ENCODE measurements at regions not wholly inside any gene's neighbourhood (a gene's known extent, or its start where the extent isn't known, plus 50 kb on each side); places are given as distances from the start of the nearest gene placed in this dataset.

GRCh38 chrX:45781901-45782553 lies 581.4 kb upstream of the DIPK2B start:
- Mint-ChIP-seq H3K36me3 (ENCODE audit: low read depth) (peaks cover 31% of the 10 kb centered on the region), H3K4me1 (ENCODE audit: low read depth) (peaks cover 55% of the 10 kb centered on the region), H3K9me3 (no peaks in the 10 kb centered on the region), H3K4me3 (no peak overlapping the region), H3K27ac (no peak overlapping the region), H3K27me3 (ENCODE audit: low read depth) (no peaks in the 10 kb centered on the region)
- intact Hi-C loops (cut with micrococcal nuclease), result no loop called here
- DNase-seq, result no peak
- CTCF ChIA-PET, result no interaction called here

GRCh38 chrX:45778616-45779015 lies 577.9 kb upstream of the DIPK2B start:
- no peak for DNase-seq
- CTCF ChIA-PET, result no interaction called here
- intact Hi-C loops (cut with micrococcal nuclease), result no loop called here
- peaks cover 71% of the 10 kb centered on the region for H3K4me1 Mint-ChIP-seq (ENCODE audit: low read depth)
- H3K27ac Mint-ChIP-seq, result no peak overlapping the region
- no peaks in the 10 kb centered on the region for H3K9me3 Mint-ChIP-seq
- no peak overlapping the region for H3K4me3 Mint-ChIP-seq
- no peaks in the 10 kb centered on the region for H3K27me3 Mint-ChIP-seq (ENCODE audit: low read depth)
- H3K36me3 Mint-ChIP-seq (ENCODE audit: low read depth), result peaks cover 25% of the 10 kb centered on the region

- no peak overlapping the region for H3K4me3 Mint-ChIP-seq
- intact Hi-C loops (cut with micrococcal nuclease), result no loop called here
Observed at GRCh38 chrX:45777366-45777765, 576.7 kb upstream of the DIPK2B start.

GRCh38 chrX:45775468-45775867 lies 574.8 kb upstream of the DIPK2B start:
- CTCF ChIA-PET, result interaction anchor here (1.1 kb wide), 1 partner anchor 27 kb away, joined by 4 read pairs; no protein-coding TSS in a partner anchor
- Mint-ChIP-seq H3K27me3 (ENCODE audit: low read depth) (no peaks in the 10 kb centered on the region), H3K4me3 (no peak overlapping the region), H3K36me3 (ENCODE audit: low read depth) (peaks cover 22% of the 10 kb centered on the region), H3K4me1 (ENCODE audit: low read depth) (peaks cover 80% of the 10 kb centered on the region), H3K9me3 (no peaks in the 10 kb centered on the region), H3K27ac (no peak overlapping the region)
- DNase-seq, result no peak
- intact Hi-C loops (cut with micrococcal nuclease), result no loop called here

More at GRCh38 chrX:45777366-45777765, 576.7 kb upstream of the DIPK2B start:
- Mint-ChIP-seq H3K4me1 (ENCODE audit: low read depth) (peaks cover 75% of the 10 kb centered on the region), H3K36me3 (ENCODE audit: low read depth) (peaks cover 27% of the 10 kb centered on the region), H3K9me3 (no peaks in the 10 kb centered on the region), H3K27ac (peak overlapping the region; percentile 30), H3K27me3 (ENCODE audit: low read depth) (no peaks in the 10 kb centered on the region)
- CTCF ChIA-PET, result interaction anchor here (1.5 kb wide), 1 partner anchor 25 kb away, joined by 3 read pairs; no protein-coding TSS in a partner anchor
- DNase-seq, result no peak

GRCh38 chrX:45774961-45775360 lies 574.3 kb upstream of the DIPK2B start:
- no peaks in the 10 kb centered on the region for H3K9me3 Mint-ChIP-seq
- H3K4me3 Mint-ChIP-seq, result no peak overlapping the region
- peaks cover 19% of the 10 kb centered on the region for H3K36me3 Mint-ChIP-seq (ENCODE audit: low read depth)
- no peak for DNase-seq
- H3K27ac Mint-ChIP-seq, result peak overlapping the region; percentile 56
- H3K27me3 Mint-ChIP-seq (ENCODE audit: low read depth), result no peaks in the 10 kb centered on the region
- CTCF ChIA-PET, result interaction anchor here (0.6 to 1.1 kb wide), 3 partner anchors 26 to 601 kb away, joined by 3 to 5 read pairs (median 4); no protein-coding TSS in a partner anchor
- peaks cover 78% of the 10 kb centered on the region for H3K4me1 Mint-ChIP-seq (ENCODE audit: low read depth)
- intact Hi-C loops (cut with micrococcal nuclease), result no loop called here

- DNase-seq, result no peak
Observed at GRCh38 chrX:45773572-45773971, 572.9 kb upstream of the DIPK2B start.

GRCh38 chrX:45771560-45772340 lies 571.1 kb upstream of the DIPK2B start:
- Mint-ChIP-seq H3K27ac (peak overlapping the region; percentile 88), H3K9me3 (no peaks in the 10 kb centered on the region), H3K4me3 (peak overlapping the region; percentile 64), H3K27me3 (ENCODE audit: low read depth) (no peaks in the 10 kb centered on the region), H3K4me1 (ENCODE audit: low read depth) (peaks cover 51% of the 10 kb centered on the region), H3K36me3 (ENCODE audit: low read depth) (peaks cover 26% of the 10 kb centered on the region)
- peak; percentile 71 for DNase-seq
- CTCF ChIA-PET, result interaction anchor here (0.6 to 1.2 kb wide), 4 partner anchors 15 to 31 kb away, joined by 3 to 4 read pairs (median 3); no protein-coding TSS in a partner anchor
- intact Hi-C loops (cut with micrococcal nuclease), result loop anchor here (1.0 to 2.0 kb wide), 3 partner anchors 13 to 35 kb away; no protein-coding TSS in a partner anchor

More at GRCh38 chrX:45773572-45773971, 572.9 kb upstream of the DIPK2B start:
- H3K9me3 Mint-ChIP-seq, result no peaks in the 10 kb centered on the region
- CTCF ChIA-PET, result no interaction called here
- H3K4me1 Mint-ChIP-seq (ENCODE audit: low read depth), result peaks cover 64% of the 10 kb centered on the region
- H3K36me3 Mint-ChIP-seq (ENCODE audit: low read depth), result peaks cover 23% of the 10 kb centered on the region
- no peak overlapping the region for H3K4me3 Mint-ChIP-seq
- intact Hi-C loops (cut with micrococcal nuclease), result loop anchor here (2.0 kb wide), 1 partner anchor 15 kb away; no protein-coding TSS in a partner anchor
- H3K27me3 Mint-ChIP-seq (ENCODE audit: low read depth), result no peaks in the 10 kb centered on the region
- peak overlapping the region; percentile 88 for H3K27ac Mint-ChIP-seq

GRCh38 chrX:45771114-45771513 lies 570.4 kb upstream of the DIPK2B start:
- Mint-ChIP-seq H3K27ac (peak overlapping the region; percentile 88), H3K27me3 (ENCODE audit: low read depth) (no peaks in the 10 kb centered on the region), H3K4me3 (peak overlapping the region; percentile 64), H3K36me3 (ENCODE audit: low read depth) (peaks cover 26% of the 10 kb centered on the region), H3K4me1 (ENCODE audit: low read depth) (peaks cover 46% of the 10 kb centered on the region), H3K9me3 (no peaks in the 10 kb centered on the region)
- CTCF ChIA-PET, result interaction anchor here (0.6 to 1.2 kb wide), 4 partner anchors 15 to 32 kb away, joined by 3 to 4 read pairs (median 3); no protein-coding TSS in a partner anchor
- intact Hi-C loops (cut with micrococcal nuclease), result loop anchor here (1.0 kb wide), 2 partner anchors 18 to 35 kb away; no protein-coding TSS in a partner anchor
- no peak for DNase-seq

- no peaks in the 10 kb centered on the region for H3K9me3 Mint-ChIP-seq
- H3K27me3 Mint-ChIP-seq (ENCODE audit: low read depth), result no peaks in the 10 kb centered on the region
- DNase-seq, result peak; percentile 58
- peaks cover 31% of the 10 kb centered on the region for H3K36me3 Mint-ChIP-seq (ENCODE audit: low read depth)
- intact Hi-C loops (cut with micrococcal nuclease), result loop anchor here (10.0 kb wide), 1 partner anchor 555 kb away; no protein-coding TSS in a partner anchor
- peak overlapping the region; percentile 91 for H3K27ac Mint-ChIP-seq
- CTCF ChIA-PET, result interaction anchor here (1.1 kb wide), 1 partner anchor 150 kb away, joined by 3 read pairs; no protein-coding TSS in a partner anchor
- peak overlapping the region; percentile 79 for H3K4me3 Mint-ChIP-seq
- H3K4me1 Mint-ChIP-seq (ENCODE audit: low read depth), result peaks cover 46% of the 10 kb centered on the region
Observed at GRCh38 chrX:45769761-45770582, 569.3 kb upstream of the DIPK2B start.

GRCh38 chrX:45768666-45769236 lies 568.1 kb upstream of the DIPK2B start:
- Mint-ChIP-seq H3K4me3 (peak overlapping the region; percentile 79), H3K36me3 (ENCODE audit: low read depth) (peaks cover 31% of the 10 kb centered on the region), H3K27me3 (ENCODE audit: low read depth) (no peaks in the 10 kb centered on the region), H3K9me3 (no peaks in the 10 kb centered on the region), H3K4me1 (ENCODE audit: low read depth) (peaks cover 38% of the 10 kb centered on the region), H3K27ac (peak overlapping the region; percentile 91)
- intact Hi-C loops (cut with micrococcal nuclease), result loop anchor here (10.0 kb wide), 1 partner anchor 556 kb away; no protein-coding TSS in a partner anchor
- no peak for DNase-seq
- CTCF ChIA-PET, result no interaction called here

GRCh38 chrX:45766981-45767501 lies 566.4 kb upstream of the DIPK2B start:
- Mint-ChIP-seq H3K27ac (peak overlapping the region; percentile 85), H3K4me1 (ENCODE audit: low read depth) (peaks cover 41% of the 10 kb centered on the region), H3K9me3 (no peaks in the 10 kb centered on the region), H3K27me3 (ENCODE audit: low read depth) (no peaks in the 10 kb centered on the region), H3K36me3 (ENCODE audit: low read depth) (peaks cover 29% of the 10 kb centered on the region), H3K4me3 (peak overlapping the region; percentile 82)
- CTCF ChIA-PET, result no interaction called here
- DNase-seq, result no peak
- intact Hi-C loops (cut with micrococcal nuclease), result loop anchor here (1.0 to 10.0 kb wide), 2 partner anchors 8 to 558 kb away; no protein-coding TSS in a partner anchor

Measured in activated naive CD4-positive, alpha-beta T cell treated with anti-CD3 and anti-CD28 coated beads for 36 hours (primary cell).